PC-9 (cell line): ENCODE measurements at regions not wholly inside any gene's neighbourhood (a gene's known extent, or its start where the extent isn't known, plus 50 kb on each side); places are given as distances from the start of the nearest gene placed in this dataset.

Experiments
- BruUV-seq: library from RNA; stranded (reverse); fragments of 400-500 nt; replicated peaks from 2 replicates; lab custom pipeline; 2021; lab: Mats Ljungman, UMichigan
- CTCF ChIA-PET: fragments of 300-600 bp; sonication (Branson Sonifier 250); formaldehyde crosslinking; loops from one replicate; lab custom pipeline; 2022; ENCODE audit warnings: antibody characterized with exemption; lab: Charles Lee
- POLR2A ChIA-PET: fragments of 300-600 bp; sonication (Branson Sonifier 250); formaldehyde crosslinking; loops from one replicate; lab custom pipeline; 2022; ENCODE audit warnings: antibody characterized with exemption; ENCODE audit not compliant: unreplicated experiment; lab: Charles Lee
- DNase-seq, 2 experiments: peaks; one replicate each; pipeline versions ENCODE4 v3.0.0 to v3.0.0-alpha.2; 2015 to 2022; ENCODE audit warnings: mixed read lengths in 1 of 2
- H2AFZ ChIP-seq: fragments of 200-600 bp; sonication (generic); 2 replicates; pipeline ENCODE4 v1.8.1; 2017; ENCODE audit warnings: antibody characterized with exemption
- H3F3A ChIP-seq: fragments of 200-600 bp; sonication (generic); 2 replicates; pipeline ENCODE4 v1.8.1; 2017; ENCODE audit warnings: antibody characterized with exemption, mild to moderate bottlenecking, low read depth; ENCODE audit not compliant: insufficient read depth
- H3K27ac ChIP-seq: fragments of 200-600 bp; sonication (generic); 2 replicates; pipeline ENCODE4 v1.6.1; 2016; ENCODE audit warnings: mixed run types
- H3K27me3 ChIP-seq: fragments of 200-600 bp; sonication (generic); 2 replicates; pipeline ENCODE4 v1.6.1; 2016; ENCODE audit warnings: low read depth, mixed run types; ENCODE audit not compliant: insufficient read depth
- H3K36me3 ChIP-seq: fragments of 200-600 bp; sonication (generic); 2 replicates; pipeline ENCODE4 v1.6.1; 2016; ENCODE audit warnings: low read depth, mixed run types
- H3K4me1 ChIP-seq: fragments of 200-600 bp; sonication (generic); replicated peaks from 2 replicates; pipeline ENCODE4 v1.6.1; 2016; ENCODE audit warnings: mixed run types; ENCODE audit not compliant: insufficient read depth
- H3K4me2 ChIP-seq: fragments of 200-600 bp; sonication (generic); 2 replicates; pipeline ENCODE4 v1.6.1; 2017; ENCODE audit warnings: mixed run types
- H3K4me3 ChIP-seq: fragments of 200-600 bp; sonication (generic); 2 replicates; pipeline ENCODE4 v1.6.1; 2016; ENCODE audit warnings: mixed run types
- H3K79me2 ChIP-seq: fragments of 200-600 bp; sonication (generic); 2 replicates; pipeline ENCODE4 v1.6.1; 2017; ENCODE audit warnings: low read depth, mixed run types
- H3K9me2 ChIP-seq: fragments of 200-600 bp; sonication (generic); 2 replicates; pipeline ENCODE4 v1.8.1; 2017; ENCODE audit warnings: mild to moderate bottlenecking; ENCODE audit not compliant: insufficient read depth
- H3K9me3 ChIP-seq: fragments of 200-600 bp; sonication (generic); 2 replicates; pipeline ENCODE4 v1.8.1; 2016; ENCODE audit warnings: low read depth; ENCODE audit not compliant: insufficient read depth
- H4K20me1 ChIP-seq: fragments of 200-600 bp; sonication (generic); 2 replicates; pipeline ENCODE4 v1.8.1; 2017; ENCODE audit not compliant: insufficient read depth
- EZH2 ChIP-seq: fragments of 200-600 bp; sonication (generic); IDR thresholded peaks from 2 replicates; pipeline ENCODE4 v1.8.0; 2017; ENCODE audit warnings: antibody characterized with exemption, low read depth
- intact Hi-C: fragments of 100-400 bp; cut with micrococcal nuclease; formaldehyde crosslinking; loops from one replicate; pipeline ENCODE4 v1.10.0; 2022; ENCODE audit not compliant: unreplicated experiment
- TF ChIP-seq, protein P1 (sequence below): fragments of 200-600 bp; sonication (generic); conservative IDR thresholded peaks from 2 replicates; pipeline ENCODE4 v1.6.1; 2017; ENCODE audit warnings: mixed run types, antibody characterized with exemption, mild to moderate bottlenecking, moderate library complexity

DNA sequence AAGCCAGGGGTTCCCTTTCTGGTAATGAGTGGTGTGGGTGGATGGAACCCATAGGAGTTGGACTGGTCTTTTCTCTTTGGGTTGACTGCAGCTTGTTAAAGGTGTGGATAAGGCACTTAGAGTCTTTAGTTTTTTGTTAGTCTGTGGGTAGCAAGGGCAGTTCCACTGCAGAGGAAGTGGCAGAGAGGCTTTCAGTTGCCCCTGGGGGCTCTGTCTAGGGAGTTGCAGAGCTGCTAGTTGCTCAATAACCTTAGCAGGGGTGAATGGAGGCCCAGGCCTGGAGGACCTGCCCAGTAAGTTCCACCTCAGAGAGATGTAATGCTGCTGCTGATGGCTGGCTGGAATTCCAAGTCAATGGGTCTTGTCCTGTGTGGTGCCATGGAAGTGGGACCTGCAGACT, 282.6 kb upstream of the NDST4 start:
- Histone ChIP-seq H3F3A (no peaks in the 10 kb centered on the region), H3K27ac (no peak overlapping the region), H3K27me3 (no peaks in the 10 kb centered on the region), H3K4me1 (no peaks in the 10 kb centered on the region), H3K9me2 (no peaks in the 10 kb centered on the region), H3K79me2 (no peaks in the 10 kb centered on the region), H4K20me1 (no peaks in the 10 kb centered on the region), H2AFZ (no peak overlapping the region), H3K4me3 (no peak overlapping the region), H3K9me3 (no peaks in the 10 kb centered on the region), H3K4me2 (no peak overlapping the region), H3K36me3 (no peaks in the 10 kb centered on the region)
- no peak for DNase-seq
- ChIA-PET CTCF (no interaction called here), POLR2A (no interaction called here)
- BruUV-seq: no TSS peak
- TF ChIP-seq EZH2: no peak
- TF ChIP-seq, protein P1, sequence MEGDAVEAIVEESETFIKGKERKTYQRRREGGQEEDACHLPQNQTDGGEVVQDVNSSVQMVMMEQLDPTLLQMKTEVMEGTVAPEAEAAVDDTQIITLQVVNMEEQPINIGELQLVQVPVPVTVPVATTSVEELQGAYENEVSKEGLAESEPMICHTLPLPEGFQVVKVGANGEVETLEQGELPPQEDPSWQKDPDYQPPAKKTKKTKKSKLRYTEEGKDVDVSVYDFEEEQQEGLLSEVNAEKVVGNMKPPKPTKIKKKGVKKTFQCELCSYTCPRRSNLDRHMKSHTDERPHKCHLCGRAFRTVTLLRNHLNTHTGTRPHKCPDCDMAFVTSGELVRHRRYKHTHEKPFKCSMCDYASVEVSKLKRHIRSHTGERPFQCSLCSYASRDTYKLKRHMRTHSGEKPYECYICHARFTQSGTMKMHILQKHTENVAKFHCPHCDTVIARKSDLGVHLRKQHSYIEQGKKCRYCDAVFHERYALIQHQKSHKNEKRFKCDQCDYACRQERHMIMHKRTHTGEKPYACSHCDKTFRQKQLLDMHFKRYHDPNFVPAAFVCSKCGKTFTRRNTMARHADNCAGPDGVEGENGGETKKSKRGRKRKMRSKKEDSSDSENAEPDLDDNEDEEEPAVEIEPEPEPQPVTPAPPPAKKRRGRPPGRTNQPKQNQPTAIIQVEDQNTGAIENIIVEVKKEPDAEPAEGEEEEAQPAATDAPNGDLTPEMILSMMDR: no peak
- intact Hi-C loops: no loop called here

DNA sequence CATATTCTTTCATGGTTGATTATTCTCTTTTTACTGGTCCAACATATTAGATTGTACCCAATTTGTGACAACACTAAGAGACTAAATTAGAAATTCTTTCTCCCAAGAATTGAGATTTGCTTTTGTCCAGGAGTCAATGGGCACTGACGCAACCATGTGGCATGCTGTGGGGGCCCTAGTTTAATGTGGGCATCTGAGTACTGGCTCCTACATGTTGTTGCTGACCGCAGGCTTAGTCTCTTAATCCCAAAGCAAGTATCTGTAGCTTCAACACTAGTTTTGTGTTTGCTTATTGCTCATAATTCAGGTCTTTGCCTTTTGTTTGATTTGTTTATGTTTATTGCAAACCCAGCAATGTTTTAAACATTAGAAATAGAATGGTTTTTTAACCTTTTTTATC, 263.4 kb upstream of the NDST4 start:
- CTCF ChIA-PET: no interaction called here
- TF ChIP-seq, protein P1: no peak
- no peak for TF ChIP-seq EZH2
- intact Hi-C loops: no loop called here

DNA sequence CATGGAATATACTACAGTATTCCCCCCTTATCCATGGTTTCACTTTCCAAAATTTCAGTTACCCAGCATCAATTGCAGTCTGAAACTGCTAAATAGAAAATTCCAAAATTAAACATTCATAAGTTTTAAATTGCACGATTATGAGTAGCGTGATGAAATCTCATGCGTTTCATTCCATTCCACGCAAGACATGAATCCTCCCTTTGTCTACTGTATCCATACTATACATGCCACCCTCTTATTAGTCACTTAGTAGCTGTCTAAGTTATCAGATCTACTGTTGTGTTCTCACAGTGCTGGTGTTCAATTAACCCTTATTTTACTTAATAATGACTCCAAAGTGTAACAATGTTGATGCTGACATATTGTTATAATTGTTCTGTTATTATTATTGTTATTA, 261.2 kb upstream of the NDST4 start:
- BruUV-seq: no TSS peak
- Histone ChIP-seq H3K36me3 (no peaks in the 10 kb centered on the region), H4K20me1 (no peaks in the 10 kb centered on the region), H3K9me3 (no peaks in the 10 kb centered on the region), H3F3A (no peaks in the 10 kb centered on the region), H3K27me3 (no peaks in the 10 kb centered on the region), H2AFZ (no peak overlapping the region), H3K27ac (no peak overlapping the region), H3K4me3 (no peak overlapping the region), H3K79me2 (no peaks in the 10 kb centered on the region), H3K4me1 (no peaks in the 10 kb centered on the region), H3K9me2 (no peaks in the 10 kb centered on the region), H3K4me2 (no peak overlapping the region)
- intact Hi-C loops: no loop called here
- TF ChIP-seq, protein P1: no peak
- TF ChIP-seq EZH2: no peak
- no peak for DNase-seq
- ChIA-PET POLR2A (no interaction called here), CTCF (no interaction called here)

More for the DNA sequence above, 263.4 kb upstream of the NDST4 start:
- Histone ChIP-seq H3K36me3 (no peaks in the 10 kb centered on the region), H4K20me1 (no peaks in the 10 kb centered on the region), H3K4me1 (no peaks in the 10 kb centered on the region), H3K9me2 (no peaks in the 10 kb centered on the region), H3K27me3 (no peaks in the 10 kb centered on the region), H3K27ac (no peak overlapping the region), H3K9me3 (no peaks in the 10 kb centered on the region), H3F3A (no peaks in the 10 kb centered on the region), H3K79me2 (no peaks in the 10 kb centered on the region), H3K4me3 (no peak overlapping the region), H3K4me2 (no peak overlapping the region), H2AFZ (no peak overlapping the region)
- no TSS peak for BruUV-seq
- POLR2A ChIA-PET: no interaction called here
- DNase-seq: no peak
